Hepatocyte (in vitro differentiated cells): ENCODE measurements at regions not wholly inside any gene's neighbourhood (a gene's known extent, or its start where the extent isn't known, plus 50 kb on each side); places are given as distances from the start of the nearest gene placed in this dataset.

Source experiments
- DNase-seq: peaks from one replicate; pipeline ENCODE4 v3.0.0-alpha.2; 2016; ENCODE audit warnings: low spot score
- H2AFZ ChIP-seq: fragments of 200-600 bp; sonication (generic); 2 replicates; pipeline ENCODE4 v1.6.0; 2016; ENCODE audit warnings: antibody characterized with exemption, mild to moderate bottlenecking
- H3K27ac ChIP-seq: fragments of 200-600 bp; sonication (generic); 2 replicates; pipeline ENCODE4 v1.5.1; 2016; ENCODE audit warnings: mild to moderate bottlenecking
- H3K27me3 ChIP-seq: fragments of 200-600 bp; sonication (generic); 2 replicates; pipeline ENCODE4 v1.6.1; 2016
- H3K36me3 ChIP-seq: fragments of 200-600 bp; sonication (generic); replicated peaks from 2 replicates; pipeline ENCODE4 v1.5.1; 2016; ENCODE audit warnings: low read depth; ENCODE audit not compliant: insufficient read depth
- H3K4me1 ChIP-seq: fragments of 200-600 bp; sonication (generic); 2 replicates; pipeline ENCODE4 v1.5.1; 2016; ENCODE audit warnings: mild to moderate bottlenecking, moderate library complexity; ENCODE audit not compliant: insufficient read depth
- H3K4me2 ChIP-seq: fragments of 200-600 bp; sonication (generic); 2 replicates; pipeline ENCODE4 v1.6.0; 2016
- H3K4me3 ChIP-seq: fragments of 200-600 bp; sonication (generic); 2 replicates; pipeline ENCODE4 v1.5.1; 2016; ENCODE audit warnings: mild to moderate bottlenecking
- H3K79me2 ChIP-seq: fragments of 200-600 bp; sonication (generic); 2 replicates; pipeline ENCODE4 v1.6.0; 2017; ENCODE audit warnings: mild to moderate bottlenecking
- H3K9me2 ChIP-seq: fragments of 200-600 bp; sonication (generic); replicated peaks from 2 replicates; pipeline ENCODE4 v1.6.0; 2017; ENCODE audit warnings: mild to moderate bottlenecking; ENCODE audit not compliant: insufficient read depth
- H3K9me3 ChIP-seq: fragments of 200-600 bp; sonication (generic); 2 replicates; pipeline ENCODE4 v1.5.1; 2016; ENCODE audit warnings: low read depth, mild to moderate bottlenecking
- H4K20me1 ChIP-seq: fragments of 200-600 bp; sonication (generic); 2 replicates; pipeline ENCODE4 v1.6.0; 2016; ENCODE audit warnings: mild to moderate bottlenecking; ENCODE audit not compliant: insufficient read depth, poor library complexity, severe bottlenecking
- CTCF ChIP-seq: fragments of 200-600 bp; sonication (generic); IDR thresholded peaks from 2 replicates; pipeline ENCODE4 v1.5.1; 2016; ENCODE audit warnings: antibody characterized with exemption, mild to moderate bottlenecking; ENCODE audit not compliant: poor library complexity
- EZH2 ChIP-seq: fragments of 200-600 bp; sonication (generic); IDR thresholded peaks from 2 replicates; pipeline ENCODE4 v1.6.1; 2016; ENCODE audit warnings: antibody characterized with exemption, mild to moderate bottlenecking, borderline replicate concordance
- EZH2phosphoT487 ChIP-seq: fragments of 200-600 bp; sonication (generic); IDR thresholded peaks from one replicate; pipeline ENCODE4 v1.6.1; 2018; ENCODE audit warnings: antibody characterized with exemption, mild to moderate bottlenecking, low read depth, moderate library complexity; ENCODE audit not compliant: unreplicated experiment, severe bottlenecking
- WGBS: methylation state at CpG from one replicate; pipeline ENCODE4 v1.1.6; 2016; ENCODE audit warnings: low lambda C conversion rate; ENCODE audit errors: missing lambda C conversion rate; 5-methylcytosine and 5-hydroxymethylcytosine counted together

- no peak overlapping the region for H3K4me3 ChIP-seq
- H3K9me3 ChIP-seq, result no peaks in the 10 kb centered on the region
- no peak overlapping the region for H3K27ac ChIP-seq
- no peak overlapping the region for H2AFZ ChIP-seq
- H3K79me2 ChIP-seq, result no peaks in the 10 kb centered on the region
- DNase-seq, result no peak
- H3K4me2 ChIP-seq, result no peak overlapping the region
- H3K36me3 ChIP-seq, result no peaks in the 10 kb centered on the region
- no peak for TF ChIP-seq EZH2
- TF ChIP-seq EZH2phosphoT487, result no peak
- no peak for TF ChIP-seq CTCF
- H3K27me3 ChIP-seq, result no peaks in the 10 kb centered on the region
- no peaks in the 10 kb centered on the region for H3K9me2 ChIP-seq
- H3K4me1 ChIP-seq, result no peaks in the 10 kb centered on the region
- no peaks in the 10 kb centered on the region for H4K20me1 ChIP-seq
- WGBS, result 84% methylated on average over 2 of the region's 2 CpGs
These were observed 446.0 kb upstream of the MEX3C start for GRCh38 chr18:51643483-51643882.

GRCh38 chr18:51645607-51646006, 448.1 kb upstream of the MEX3C start:
- Histone ChIP-seq H3K4me1 (no peaks in the 10 kb centered on the region), H4K20me1 (no peaks in the 10 kb centered on the region), H3K79me2 (no peaks in the 10 kb centered on the region), H2AFZ (no peak overlapping the region), H3K4me3 (no peak overlapping the region), H3K9me3 (no peaks in the 10 kb centered on the region), H3K4me2 (no peak overlapping the region), H3K27ac (no peak overlapping the region), H3K27me3 (no peaks in the 10 kb centered on the region), H3K36me3 (no peaks in the 10 kb centered on the region), H3K9me2 (no peaks in the 10 kb centered on the region)
- no peak for DNase-seq
- no peak for TF ChIP-seq EZH2
- TF ChIP-seq EZH2phosphoT487, result no peak

GRCh38 chr18:51647346-51647745, 449.9 kb upstream of the MEX3C start:
- Histone ChIP-seq H2AFZ (no peak overlapping the region), H3K27ac (no peak overlapping the region), H3K9me3 (no peaks in the 10 kb centered on the region), H3K4me2 (no peak overlapping the region), H3K27me3 (no peaks in the 10 kb centered on the region), H3K36me3 (no peaks in the 10 kb centered on the region), H3K4me3 (no peak overlapping the region), H3K4me1 (no peaks in the 10 kb centered on the region), H3K9me2 (no peaks in the 10 kb centered on the region), H4K20me1 (no peaks in the 10 kb centered on the region), H3K79me2 (no peaks in the 10 kb centered on the region)
- DNase-seq, result no peak
- WGBS, result 100% methylated on average over 1 of the region's 1 CpG
- TF ChIP-seq EZH2phosphoT487, result no peak
- TF ChIP-seq EZH2, result no peak
- no peak for TF ChIP-seq CTCF

- TF ChIP-seq EZH2phosphoT487, result no peak
- no peak for TF ChIP-seq EZH2
- no peak for TF ChIP-seq CTCF
- Histone ChIP-seq H2AFZ (no peak overlapping the region), H3K9me3 (no peaks in the 10 kb centered on the region), H3K4me1 (no peaks in the 10 kb centered on the region), H3K27ac (no peak overlapping the region), H3K27me3 (no peaks in the 10 kb centered on the region), H3K9me2 (no peaks in the 10 kb centered on the region), H3K4me3 (no peak overlapping the region), H3K36me3 (no peaks in the 10 kb centered on the region), H3K79me2 (no peaks in the 10 kb centered on the region), H4K20me1 (no peaks in the 10 kb centered on the region), H3K4me2 (no peak overlapping the region)
- DNase-seq, result no peak
- 81% methylated on average over 2 of the region's 2 CpGs for WGBS
These were observed 450.5 kb upstream of the MEX3C start for GRCh38 chr18:51647942-51648341.
